GM12864 (cell line): ENCODE measurements at regions not wholly inside any gene's neighbourhood (a gene's known extent, or its start where the extent isn't known, plus 50 kb on each side); places are given as distances from the start of the nearest gene placed in this dataset.

Experiments used
- DNase-seq: peaks from one replicate; pipeline ENCODE4 v3.0.0-alpha.2; 2011; ENCODE audit warnings: low read depth
- H3K4me3 ChIP-seq: 2 replicates; pipeline ENCODE4 v1.5.1; 2011; ENCODE audit warnings: mild to moderate bottlenecking, low read depth, low read length, control low read depth
- CTCF ChIP-seq: IDR thresholded peaks from 2 replicates; pipeline ENCODE4 v1.5.1; 2011; ENCODE audit warnings: low read depth, mild to moderate bottlenecking, moderate library complexity, low read length, control low read depth, inconsistent platforms; ENCODE audit errors: missing control alignments

- no peak for TF ChIP-seq CTCF
- H3K4me3 ChIP-seq, result no peak overlapping the region
- no peak for DNase-seq
These were observed 153.8 kb upstream of the SETBP1 start for GRCh38 chr18:44526705-44527415.

DNA sequence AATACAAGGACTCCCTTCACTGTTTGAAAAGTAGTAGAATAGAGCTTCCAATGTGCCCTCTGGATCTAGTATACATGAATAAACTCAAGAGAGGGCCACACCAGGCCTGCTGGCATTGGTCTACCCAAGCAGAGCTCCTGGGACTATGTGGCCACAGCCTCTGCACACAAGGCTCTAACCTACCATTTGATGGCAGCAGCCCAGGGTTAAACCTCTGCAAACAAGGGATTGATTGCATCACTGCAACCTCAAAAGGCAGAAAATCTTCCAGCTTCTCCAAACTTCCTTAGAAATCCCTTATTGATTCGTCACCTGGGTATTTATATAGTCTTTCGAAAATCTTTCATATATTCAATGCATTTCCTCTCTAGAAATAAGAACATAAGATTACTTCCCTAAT is 147.6 kb upstream of the SETBP1 start:
- no peak for TF ChIP-seq CTCF
- DNase-seq, result no peak
- H3K4me3 ChIP-seq, result no peak overlapping the region

DNA sequence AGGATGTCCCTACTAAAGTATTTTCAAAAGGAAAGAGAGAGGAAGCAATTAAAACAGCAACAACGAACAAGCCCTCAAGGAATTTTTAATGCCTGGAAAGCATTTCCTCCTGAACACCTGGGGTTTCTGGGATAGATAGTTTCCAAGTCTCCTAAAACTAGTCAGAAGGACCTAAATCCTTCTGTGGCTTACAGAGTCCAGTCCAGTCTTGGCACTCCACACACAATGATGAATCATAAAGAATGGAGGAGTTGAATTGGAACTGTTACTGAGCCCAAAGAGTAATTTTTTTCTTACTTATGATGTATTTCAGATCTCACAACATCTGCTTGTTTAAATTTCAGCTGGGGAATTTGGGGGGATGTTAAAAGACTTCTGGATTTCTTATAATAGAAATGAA is 144.6 kb upstream of the SETBP1 start:
- no peak overlapping the region for H3K4me3 ChIP-seq
- DNase-seq, result no peak
- TF ChIP-seq CTCF, result no peak

- no peak for DNase-seq
- H3K4me3 ChIP-seq, result no peak overlapping the region
- no peak for TF ChIP-seq CTCF
These were observed 144.1 kb upstream of the SETBP1 start for GRCh38 chr18:44536619-44537018.

GRCh38 chr18:44537526-44537925 is 143.2 kb upstream of the SETBP1 start:
- no peak for DNase-seq
- TF ChIP-seq CTCF, result no peak
- no peak overlapping the region for H3K4me3 ChIP-seq

GRCh38 chr18:44539926-44540325 is 140.8 kb upstream of the SETBP1 start:
- no peak for DNase-seq
- TF ChIP-seq CTCF, result no peak
- H3K4me3 ChIP-seq, result no peak overlapping the region

GRCh38 chr18:44541159-44541558 is 139.5 kb upstream of the SETBP1 start:
- no peak for TF ChIP-seq CTCF
- no peak for DNase-seq
- no peak overlapping the region for H3K4me3 ChIP-seq
